ENCODE measurements at regions not wholly inside any gene's neighbourhood (a gene's known extent, or its start where the extent isn't known, plus 50 kb on each side); places are given as distances from the start of the nearest gene placed in this dataset.
"Not testable (repeated sequence)": the region's sequence is repeated elsewhere in the genome, so short reads cannot be mapped to it uniquely, and the experiment has no call there.

- DNase-seq = no peak
These were observed 932.0 kb downstream of the C6orf118 start for GRCh38 chr6:164377348-164377918.

GRCh38 chr6:164370773-164371172, 938.6 kb downstream of the C6orf118 start:
- no peak for DNase-seq

- no peak for DNase-seq
These were observed 944.9 kb downstream of the QKI start for GRCh38 chr6:164359441-164359840.

- DNase-seq = no peak
These were observed 944.5 kb downstream of the QKI start for GRCh38 chr6:164359036-164359435.

- DNase-seq = no peak
These were observed 942.3 kb downstream of the QKI start for GRCh38 chr6:164356814-164357213.

GRCh38 chr6:164347455-164347854, 932.9 kb downstream of the QKI start:
- DNase-seq = no peak

GRCh38 chr6:164346631-164347030, 932.1 kb downstream of the QKI start:
- no peak for DNase-seq

GRCh38 chr6:164345806-164346496, 931.4 kb downstream of the QKI start:
- DNase-seq = no peak

- no peak for DNase-seq
These were observed 930.8 kb downstream of the QKI start for GRCh38 chr6:164345327-164345726.

- DNase-seq = no peak
These were observed 930.3 kb downstream of the QKI start for GRCh38 chr6:164344801-164345291.

- not testable (repeated sequence) for DNase-seq
These were observed 924.9 kb downstream of the QKI start for GRCh38 chr6:164339442-164339841.

- no peak for DNase-seq
These were observed 923.4 kb downstream of the QKI start for GRCh38 chr6:164337925-164338397.

- DNase-seq = no peak
These were observed 922.8 kb downstream of the QKI start for GRCh38 chr6:164337024-164337924.

GRCh38 chr6:164336455-164336854, 921.9 kb downstream of the QKI start:
- DNase-seq = no peak

- DNase-seq = no peak
These were observed 916.5 kb downstream of the QKI start for GRCh38 chr6:164331026-164331425.

GRCh38 chr6:164325168-164325567, 910.6 kb downstream of the QKI start:
- no peak for DNase-seq

GRCh38 chr6:164322533-164322932, 908.0 kb downstream of the QKI start:
- no peak for DNase-seq

GRCh38 chr6:164321297-164321696, 906.8 kb downstream of the QKI start:
- DNase-seq = peak; percentile 40

GRCh38 chr6:164315376-164315775, 900.9 kb downstream of the QKI start:
- DNase-seq = no peak

GRCh38 chr6:164308339-164308738, 893.8 kb downstream of the QKI start:
- no peak for DNase-seq

GRCh38 chr6:164303102-164303964, 888.8 kb downstream of the QKI start:
- DNase-seq = no peak

- no peak for DNase-seq
These were observed 881.9 kb downstream of the QKI start for GRCh38 chr6:164296411-164296810.
